GM19324 (cell line): ENCODE measurements at regions not wholly inside any gene's neighbourhood (a gene's known extent, or its start where the extent isn't known, plus 50 kb on each side); places are given as distances from the start of the nearest gene placed in this dataset.
"Not testable (repeated sequence)": the region's sequence is repeated elsewhere in the genome, so short reads cannot be mapped to it uniquely, and the experiment has no call there.

ENCODE experiments used
- ATAC-seq: cut with Tn5 transposase; IDR thresholded peaks from one replicate; pipeline ENCODE4 v1.9.1; 2021; ENCODE audit warnings: mild to moderate bottlenecking, moderate library complexity; ENCODE audit not compliant: unreplicated experiment, low FRiP score

DNA sequence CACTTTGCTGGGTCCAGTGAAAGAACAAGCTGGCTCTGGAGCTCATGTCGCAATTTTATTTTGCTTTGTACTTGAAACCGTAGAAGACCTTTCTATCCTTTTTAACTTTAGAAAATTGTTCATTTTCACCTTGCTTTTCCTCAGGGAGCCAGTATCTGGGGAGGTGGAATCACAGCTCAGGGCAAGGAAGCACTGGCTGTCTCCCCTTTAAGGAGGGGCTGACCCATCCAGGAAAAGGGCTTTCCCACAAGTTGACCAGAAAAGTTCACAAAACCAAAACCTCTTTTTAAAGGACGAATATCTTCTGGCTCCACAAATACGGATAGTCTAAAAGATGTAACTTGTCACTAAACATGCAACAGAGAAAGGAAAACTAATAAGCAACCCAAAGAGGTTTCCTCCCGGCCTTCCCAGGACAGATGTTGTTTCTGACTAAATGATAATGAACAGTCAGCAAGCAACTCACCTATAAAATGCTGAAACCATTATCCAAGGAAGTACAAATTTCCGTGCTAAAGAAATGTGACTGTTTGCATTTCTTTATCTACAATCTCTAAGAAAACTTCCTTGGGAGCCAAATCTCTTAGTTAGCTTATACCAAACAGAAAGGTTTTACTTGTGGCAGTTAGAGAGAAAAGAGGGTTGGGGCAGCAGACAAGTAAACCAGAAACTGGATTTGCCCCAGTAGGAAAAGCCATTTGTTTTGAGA is 278.2 kb downstream of the PLK2 start:
- no peak for ATAC-seq

DNA sequence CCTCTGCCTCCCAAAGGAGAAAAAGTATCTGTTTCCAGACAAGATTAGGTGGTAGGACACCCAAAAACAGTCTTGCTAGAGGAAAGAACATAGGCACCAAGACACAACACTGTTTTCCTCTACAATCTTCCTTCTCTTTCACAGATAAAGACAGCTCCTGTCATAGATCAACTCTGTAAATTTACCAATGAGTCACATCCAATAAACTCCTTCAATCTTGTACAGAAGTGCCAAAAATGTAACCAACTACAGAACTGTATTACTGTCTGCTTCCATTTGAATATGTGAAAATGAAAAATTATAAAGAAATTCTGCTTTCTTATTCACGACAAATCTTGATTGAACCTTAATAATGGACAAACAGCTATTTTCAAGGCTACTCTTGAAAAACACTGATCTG is 286.9 kb downstream of the PLK2 start:
- ATAC-seq: no peak

DNA sequence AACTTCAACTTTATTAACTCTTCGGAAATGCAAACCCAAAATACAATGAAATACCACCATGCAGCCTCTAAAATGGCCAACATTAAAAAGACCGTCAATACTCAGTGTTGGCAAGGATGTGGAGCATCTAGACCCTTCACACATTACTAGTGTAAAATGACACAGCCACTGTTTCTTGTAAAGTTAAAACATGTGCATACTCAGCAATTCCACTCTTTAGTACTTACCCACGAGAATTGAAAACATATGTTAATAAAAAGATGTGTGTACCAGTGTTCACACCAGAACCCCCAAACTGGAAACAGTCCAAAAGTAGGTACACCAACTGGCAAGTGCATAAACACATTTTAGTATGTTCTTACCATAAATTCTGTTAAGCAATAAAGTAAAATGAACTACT is 294.7 kb downstream of the PLK2 start:
- no peak for ATAC-seq

DNA sequence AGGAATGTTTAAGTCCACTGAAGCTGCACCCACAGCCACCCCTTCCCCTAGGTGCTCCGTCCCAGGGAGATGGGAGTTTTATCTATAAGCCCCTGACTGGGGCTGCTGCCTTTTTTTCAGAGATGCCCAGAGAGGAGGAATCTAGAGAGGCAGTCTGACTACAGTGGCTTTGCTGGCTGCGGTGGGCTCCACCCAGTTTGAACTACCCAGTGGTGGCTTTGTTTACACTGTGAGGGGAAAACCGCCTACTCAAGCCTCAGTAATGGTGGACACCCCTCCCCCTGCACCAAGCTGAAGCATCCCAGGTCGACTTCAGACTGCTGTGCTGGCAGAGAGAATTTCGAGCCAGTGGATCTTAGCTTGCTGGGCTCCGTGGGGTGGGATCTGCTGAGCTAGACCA is 298.0 kb downstream of the PLK2 start:
- ATAC-seq: not testable (repeated sequence)

DNA sequence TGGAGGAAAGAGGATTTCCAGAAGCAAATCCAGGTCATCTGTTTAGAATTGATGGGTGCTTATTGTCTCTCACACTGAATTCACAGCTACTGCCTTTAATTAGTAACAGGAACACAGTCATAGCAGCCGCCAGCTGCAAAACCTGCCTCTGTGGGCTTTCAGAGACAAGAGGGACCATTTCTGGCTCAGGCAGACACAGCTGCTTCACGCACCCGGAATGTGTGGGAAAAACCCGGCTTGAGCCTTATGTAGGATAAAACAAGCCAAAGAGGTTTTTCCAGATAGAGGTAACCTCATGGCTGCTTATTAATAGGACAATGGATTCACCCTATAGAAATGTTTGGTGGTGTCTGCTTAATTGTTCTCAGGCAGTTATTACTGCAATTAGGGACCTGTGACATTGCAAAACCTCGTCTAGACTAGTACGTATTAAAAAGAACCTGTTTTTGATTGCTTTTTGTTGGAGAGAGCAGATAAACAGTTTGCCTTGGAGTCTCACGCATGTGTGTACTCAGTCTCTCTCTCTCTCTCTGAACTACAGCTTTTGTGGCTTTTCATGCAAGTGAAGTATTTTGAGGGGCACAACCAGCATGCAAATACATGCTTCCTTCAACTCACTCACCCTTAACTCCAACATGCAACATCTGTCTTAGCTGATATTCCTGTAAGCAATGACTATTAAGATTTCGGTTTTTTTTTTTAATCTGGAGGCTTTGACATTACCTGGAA is 302.7 kb downstream of the PLK2 start:
- ATAC-seq: peak; percentile 86

DNA sequence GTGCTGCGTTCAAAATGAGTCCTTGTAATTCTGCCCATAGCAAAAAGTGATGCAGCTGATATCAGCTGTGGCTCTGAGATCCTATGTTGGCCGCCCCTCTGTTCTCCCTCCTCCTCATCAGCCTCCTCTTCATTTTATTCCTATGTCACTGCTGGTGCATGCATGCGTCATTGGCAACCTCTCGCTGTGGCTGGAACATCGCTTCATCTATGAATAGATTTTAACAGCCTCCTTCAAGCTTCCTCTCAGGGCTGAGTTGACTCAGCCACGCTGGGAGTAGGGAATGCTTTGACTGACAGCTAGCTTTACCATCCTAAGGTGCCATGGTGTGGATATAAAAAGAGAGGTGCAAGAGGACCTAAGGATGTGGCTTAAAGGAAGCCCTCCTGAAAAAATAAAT is 303.5 kb downstream of the PLK2 start:
- ATAC-seq: no peak

DNA sequence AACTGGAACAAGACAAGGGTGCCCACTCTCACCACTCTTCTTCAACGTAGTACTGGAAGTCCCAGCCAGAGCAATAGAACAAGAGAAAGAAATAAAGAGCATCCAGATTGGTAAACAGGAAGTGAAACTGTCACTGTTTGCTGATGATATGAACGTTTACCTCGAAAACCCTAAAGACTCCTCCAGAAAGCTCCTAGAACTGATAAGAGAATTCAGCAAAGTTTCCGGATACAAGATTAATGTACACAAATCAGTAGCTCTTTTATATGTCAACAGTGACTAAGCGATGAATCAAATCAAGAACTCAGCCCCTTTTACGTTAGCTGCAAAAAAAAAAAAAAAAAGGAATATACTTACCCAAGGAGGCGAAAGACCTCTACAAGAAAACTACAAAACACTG is 306.6 kb downstream of the PLK2 start:
- no peak for ATAC-seq

DNA sequence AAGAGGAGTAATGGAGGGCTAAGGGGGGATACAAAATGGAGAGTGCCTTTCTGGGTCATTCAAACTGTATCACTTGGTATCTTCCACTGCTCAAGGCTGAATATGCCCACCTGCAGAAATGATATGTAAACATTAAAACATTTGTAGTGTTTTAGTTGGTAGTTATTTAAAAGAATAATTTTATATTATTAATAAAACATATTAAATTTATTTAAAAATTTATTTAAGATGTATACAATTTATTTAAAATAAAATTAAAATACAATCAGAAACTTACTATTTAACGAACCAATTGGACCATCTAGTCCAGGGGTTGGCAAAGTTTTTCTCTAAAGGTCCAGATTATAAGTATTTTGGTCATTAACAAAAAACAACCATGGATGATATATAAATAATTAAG is 308.5 kb downstream of the PLK2 start:
- ATAC-seq: no peak

DNA sequence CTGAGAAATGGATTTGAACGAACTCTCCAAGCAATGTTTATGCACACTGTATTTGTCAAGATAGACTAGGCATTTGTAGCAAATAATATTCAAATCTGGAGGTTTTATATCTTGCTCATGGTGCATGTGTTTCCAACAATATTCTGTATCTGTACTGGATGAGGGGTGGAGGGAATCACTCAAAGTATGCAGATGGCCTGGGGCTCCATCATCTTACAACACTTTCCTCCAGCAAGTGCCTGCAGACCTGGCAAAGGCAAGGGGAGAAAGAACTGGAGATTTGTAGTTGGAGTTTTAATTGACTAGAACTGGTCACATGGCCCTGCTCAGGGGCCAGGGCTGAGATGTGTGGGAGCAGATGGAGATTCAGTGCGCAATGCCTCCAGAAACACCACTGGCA is 309.0 kb downstream of the PLK2 start:
- ATAC-seq: no peak

DNA sequence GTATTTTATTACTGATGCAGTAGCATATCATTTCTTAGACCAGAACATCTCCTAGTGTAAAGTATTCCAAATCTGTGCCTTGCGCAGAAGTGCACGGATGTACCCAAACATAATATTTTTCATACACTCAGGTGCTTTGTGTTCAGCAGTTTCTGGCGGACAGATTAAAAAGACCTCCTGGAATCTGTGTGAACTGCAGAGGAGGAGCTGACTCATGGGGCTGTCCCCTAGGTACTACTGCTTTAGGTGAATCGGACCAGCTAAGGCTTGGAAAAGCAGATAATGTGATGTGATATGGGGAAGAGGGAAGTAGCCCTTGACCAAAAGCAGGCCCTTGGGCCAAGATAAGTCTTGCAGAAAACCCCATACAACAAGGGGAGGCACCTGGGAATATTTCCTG is 310.1 kb downstream of the PLK2 start:
- no peak for ATAC-seq

DNA sequence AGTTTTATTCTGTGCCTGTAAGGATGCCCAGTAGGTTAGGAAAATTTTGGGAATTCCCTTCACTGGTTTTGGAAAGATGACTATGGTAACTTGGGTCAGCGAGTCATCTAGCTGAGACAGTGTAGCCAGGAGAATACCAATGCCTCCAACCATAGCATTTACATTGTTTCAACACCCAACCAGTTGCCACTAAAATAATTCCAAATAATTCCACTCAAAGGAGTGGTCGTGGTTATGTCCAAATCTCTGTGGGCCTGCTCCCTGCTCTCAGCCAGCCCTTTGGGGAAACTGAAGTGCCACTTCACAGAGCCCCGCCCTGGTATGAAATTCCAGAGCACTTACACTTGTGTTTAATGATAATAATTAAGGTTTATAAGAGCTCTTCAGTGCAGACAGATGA is 310.5 kb downstream of the PLK2 start:
- ATAC-seq: no peak

DNA sequence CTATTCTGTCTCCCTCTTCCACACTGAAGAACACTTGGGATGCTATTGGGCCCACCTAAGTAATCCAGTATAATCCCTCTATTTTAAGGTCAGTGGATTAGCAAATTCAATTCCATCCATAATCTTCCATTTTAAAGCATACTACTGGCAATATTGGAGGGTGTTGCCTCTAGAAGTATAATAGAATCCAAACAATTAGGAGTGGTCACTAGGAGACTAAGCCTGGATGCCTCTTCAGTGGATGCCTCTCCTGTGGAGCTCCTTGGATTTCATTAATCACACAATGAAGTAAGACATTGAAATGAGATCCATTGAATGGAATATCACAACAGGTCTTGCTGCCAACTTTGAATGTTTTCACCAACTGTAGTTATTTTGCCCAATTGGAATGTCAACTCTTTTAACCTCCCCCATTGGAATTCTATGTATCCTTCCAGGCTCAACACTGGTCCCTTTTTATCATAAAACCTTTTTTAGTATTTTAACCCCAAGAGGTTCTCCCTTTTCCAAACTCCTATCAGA is 311.6 kb downstream of the PLK2 start:
- no peak for ATAC-seq

DNA sequence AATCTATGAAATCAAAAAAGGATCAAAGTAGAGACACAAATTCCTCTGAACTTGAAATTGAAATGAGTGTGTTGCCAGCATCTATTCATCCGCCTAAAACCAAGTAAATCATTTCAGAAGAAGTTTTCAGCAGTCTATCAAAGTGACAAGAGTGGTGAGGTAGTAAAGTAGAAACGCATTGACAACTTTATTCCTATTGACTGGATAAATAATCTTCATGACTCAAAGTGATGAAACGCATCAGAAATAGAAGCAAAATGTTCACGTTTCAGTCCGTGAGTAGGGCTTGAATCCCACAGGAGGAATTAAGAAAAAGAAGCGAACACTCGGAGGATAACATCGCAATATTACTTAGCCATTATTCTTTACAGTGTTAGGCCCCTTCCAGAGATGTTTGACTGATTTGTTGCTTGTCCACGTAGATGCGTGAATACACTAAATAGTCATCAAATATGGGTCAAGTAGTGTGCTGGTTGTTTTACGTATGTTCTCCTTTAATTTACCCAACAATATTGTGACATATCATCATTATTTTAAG is 314.4 kb downstream of the PLK2 start:
- ATAC-seq: no peak

DNA sequence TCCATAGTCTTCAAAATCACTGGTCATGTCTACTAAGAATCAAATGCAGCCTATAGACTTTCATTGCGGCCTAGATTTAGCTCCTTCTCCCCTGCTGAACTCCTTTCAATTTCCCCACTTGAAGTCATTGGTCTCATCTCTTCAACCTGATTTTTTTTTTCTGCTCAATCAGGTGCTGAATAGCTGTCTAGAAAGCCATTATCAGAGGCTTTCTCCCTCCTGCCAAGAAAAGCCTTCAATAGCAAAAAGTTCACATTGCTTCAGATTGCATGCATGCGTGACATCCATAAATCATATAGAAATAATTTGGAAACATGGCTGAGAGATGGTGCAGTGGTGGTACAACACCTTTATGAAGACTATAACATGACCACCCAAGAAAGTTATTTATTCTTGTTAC is 316.2 kb downstream of the PLK2 start:
- ATAC-seq: no peak

DNA sequence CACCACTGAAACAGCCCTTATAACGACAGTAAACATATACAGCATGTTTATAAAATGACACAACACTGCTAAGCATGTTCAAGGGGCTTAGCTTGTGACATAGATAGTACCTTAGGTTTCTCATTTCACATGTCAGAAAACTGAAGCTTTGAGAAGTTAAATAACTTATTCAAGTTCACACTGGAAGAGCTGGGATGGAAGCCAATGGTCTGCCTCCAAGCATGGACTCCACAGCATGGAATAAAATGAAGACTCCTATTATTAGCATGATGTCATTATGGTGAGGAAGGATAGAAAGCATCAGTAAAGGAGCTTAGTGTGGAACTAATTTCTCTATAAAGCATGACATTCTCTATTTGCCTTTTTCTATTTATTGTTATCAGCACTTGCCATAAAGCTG is 316.7 kb downstream of the PLK2 start:
- ATAC-seq: no peak

DNA sequence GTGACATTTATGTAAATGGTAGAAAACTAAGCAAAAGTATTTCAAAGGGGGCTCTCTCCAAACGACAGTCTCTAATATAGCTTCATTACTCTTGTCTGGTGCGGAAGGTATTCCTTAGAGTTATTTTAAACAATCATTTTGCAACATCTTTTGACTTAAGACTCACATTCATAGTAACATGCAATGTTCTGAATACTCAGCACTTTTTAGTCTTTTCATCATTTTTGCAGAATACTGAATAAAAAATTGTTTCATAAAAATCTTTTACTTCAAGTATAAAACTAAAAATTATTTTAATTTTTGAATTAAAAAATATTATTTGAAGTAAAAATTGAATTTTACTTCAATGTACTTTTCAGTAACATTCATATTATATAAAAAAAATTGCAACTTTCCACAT is 321.1 kb downstream of the PLK2 start:
- ATAC-seq: no peak

DNA sequence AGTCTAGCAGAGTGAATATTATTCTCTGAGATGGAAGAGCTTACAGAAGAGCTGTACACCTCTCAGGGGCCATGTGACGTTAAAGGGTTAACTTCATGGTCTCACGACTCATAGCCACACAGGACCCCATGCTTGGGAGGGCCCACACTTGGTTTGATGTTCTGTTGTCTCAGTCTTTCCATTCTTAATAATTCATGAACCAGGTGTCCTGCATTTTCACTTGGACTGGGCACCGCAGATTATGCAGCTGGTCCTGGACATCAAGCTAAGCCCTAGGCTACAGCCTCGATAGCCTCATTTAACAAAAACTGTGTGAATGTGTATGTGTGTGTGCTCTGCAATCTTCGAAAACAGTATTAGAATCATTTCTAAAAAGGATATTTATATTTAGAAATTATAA is 323.5 kb downstream of the PLK2 start:
- ATAC-seq: no peak

DNA sequence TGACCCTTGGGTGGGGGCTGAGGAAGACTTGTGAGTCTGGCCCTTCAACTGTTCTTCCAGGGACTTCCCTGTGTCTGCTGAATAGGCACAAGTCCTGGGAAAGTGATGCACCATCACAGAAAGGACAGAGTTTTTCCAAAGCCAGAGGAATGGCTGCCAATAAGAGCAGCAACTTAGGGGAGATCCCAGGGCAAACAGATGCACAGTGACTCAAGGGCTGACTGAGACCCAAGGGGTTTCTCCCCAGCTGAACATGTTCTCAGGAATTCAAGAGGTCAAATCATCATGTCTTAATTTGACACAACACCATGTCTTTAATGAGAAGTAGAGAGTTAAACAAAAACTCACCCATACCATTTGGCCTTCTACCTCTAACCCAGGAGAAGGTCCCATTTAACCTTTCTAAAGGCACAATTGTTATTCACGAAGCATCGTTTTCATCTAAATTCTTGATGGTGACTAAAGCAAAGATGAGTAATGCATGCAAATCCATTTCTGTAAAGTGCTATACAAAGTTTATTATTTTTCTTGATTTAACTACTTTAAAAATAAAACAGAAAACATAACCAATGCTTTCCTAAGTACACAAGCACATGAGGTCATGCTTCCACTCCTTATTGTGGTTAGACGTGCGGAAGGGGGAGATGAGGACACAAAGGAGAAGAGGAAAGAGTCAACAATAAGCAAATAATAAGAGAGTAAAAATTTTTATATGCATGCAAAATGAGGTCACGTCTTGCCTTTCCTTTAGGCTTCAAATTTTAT is 324.1 kb downstream of the PLK2 start:
- no peak for ATAC-seq

DNA sequence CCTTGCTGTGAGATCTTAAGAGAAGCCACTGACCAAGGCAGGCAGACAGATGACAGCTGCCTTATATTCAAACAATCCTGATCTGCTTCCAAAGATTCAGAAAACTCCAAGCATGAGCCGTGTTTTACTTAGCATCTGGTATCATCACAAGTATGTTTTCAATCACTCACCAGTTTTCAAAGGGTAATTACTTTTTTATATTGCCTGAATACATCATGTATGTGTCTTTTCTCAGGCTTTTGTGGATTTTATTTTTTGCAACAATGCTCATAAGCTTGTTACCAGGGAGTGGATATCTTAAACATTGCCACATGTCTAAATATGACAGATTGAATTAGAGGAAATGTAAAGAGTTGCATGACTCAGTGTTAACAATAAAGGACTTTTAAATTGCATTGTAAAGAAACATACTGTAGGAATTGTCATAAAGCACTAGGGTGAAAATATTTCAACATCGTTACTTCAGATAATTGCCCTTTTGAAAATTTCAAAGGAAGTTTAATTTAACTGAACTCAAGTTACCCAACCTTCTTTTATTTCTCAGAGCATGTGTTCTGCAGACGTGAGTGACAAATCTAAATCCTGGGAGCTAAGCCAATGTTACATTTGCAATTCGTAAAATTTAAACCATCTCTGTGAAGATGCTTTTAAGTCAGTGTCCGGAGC is 326.1 kb downstream of the PLK2 start:
- no peak for ATAC-seq

DNA sequence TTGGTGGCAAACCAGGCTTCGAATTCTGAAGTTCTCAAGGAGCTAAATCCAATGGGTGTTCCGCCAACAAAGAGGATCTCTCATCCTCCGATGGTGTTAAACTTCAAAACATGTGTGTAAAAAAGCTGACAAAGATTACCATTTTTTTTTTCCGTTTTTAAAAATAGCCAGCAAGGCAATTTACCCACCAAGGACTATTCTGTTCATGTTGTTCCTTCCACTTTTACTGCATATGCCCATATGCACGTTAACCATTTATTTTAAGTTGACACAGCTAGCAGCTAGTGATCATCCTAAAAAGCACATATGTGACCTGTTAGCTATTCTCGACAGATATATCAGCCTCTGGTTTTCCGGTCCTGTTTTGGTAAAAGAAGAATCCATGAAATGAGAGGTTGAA is 326.7 kb downstream of the PLK2 start:
- ATAC-seq: no peak
